ENCODE measurements at regions not wholly inside any gene's neighbourhood (a gene's known extent, or its start where the extent isn't known, plus 50 kb on each side); places are given as distances from the start of the nearest gene placed in this dataset.
"Not testable (repeated sequence)": the region's sequence is repeated elsewhere in the genome, so short reads cannot be mapped to it uniquely, and the experiment has no call there.

DNA sequence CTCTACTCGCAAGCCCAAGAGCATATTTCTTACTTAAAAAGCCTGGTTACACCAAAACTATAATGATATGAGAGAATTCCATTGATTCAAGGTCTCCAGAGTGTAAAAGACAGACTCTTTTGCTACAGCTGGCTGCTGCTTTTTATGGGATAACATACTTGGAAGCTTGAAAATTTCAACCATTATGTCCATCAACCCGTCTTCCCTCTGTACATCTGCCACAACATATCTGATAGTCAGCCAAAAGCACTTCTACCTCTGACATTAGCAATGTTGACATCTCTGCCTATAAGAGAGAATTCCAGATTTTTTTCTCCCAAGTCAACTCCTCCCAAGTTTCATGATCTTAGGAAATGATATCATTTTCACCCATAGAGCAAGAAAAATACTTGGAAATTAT is 54.4 kb upstream of the IQCM start:
- DNase-seq (ENCODE audit: low spot score), result no peak

DNA sequence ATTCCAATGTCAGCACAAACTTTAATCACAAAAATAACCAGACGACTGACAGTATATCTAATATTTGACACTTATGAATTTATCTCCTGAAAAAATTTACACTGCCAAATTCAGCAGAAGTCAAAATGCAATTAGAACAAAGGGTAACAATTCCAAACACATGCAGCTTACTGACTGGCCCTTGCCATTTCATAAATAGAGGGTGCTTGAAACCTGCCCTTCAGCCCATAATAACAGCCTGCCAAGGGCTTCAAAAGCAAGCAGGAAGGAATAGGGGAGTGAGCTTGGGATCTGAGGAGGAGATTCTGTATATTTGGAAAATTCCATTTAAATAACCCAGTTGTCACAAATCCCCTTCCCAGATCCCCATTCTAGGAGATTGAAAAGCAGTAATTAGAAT is 66.1 kb upstream of the IQCM start:
- DNase-seq (ENCODE audit: low spot score), result no peak

DNA sequence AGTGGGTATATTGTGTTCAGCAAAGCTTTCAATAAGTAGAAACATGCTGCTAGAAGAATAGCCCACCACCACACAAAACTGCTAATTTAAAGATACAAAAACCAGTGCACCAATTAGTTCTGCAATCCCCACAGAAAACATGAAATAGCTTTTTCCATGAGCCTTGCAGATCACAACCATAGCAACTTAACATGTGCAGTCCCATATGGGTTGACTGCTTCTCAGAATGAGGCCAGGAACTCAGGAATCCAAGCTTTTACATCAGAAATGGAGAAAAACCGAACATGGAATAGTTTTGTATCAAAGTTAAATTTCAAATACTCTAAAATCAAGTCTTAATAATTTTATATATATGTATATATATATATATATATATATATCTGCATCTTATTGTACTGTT is 66.6 kb upstream of the IQCM start:
- no peak for DNase-seq (ENCODE audit: low spot score)

DNA sequence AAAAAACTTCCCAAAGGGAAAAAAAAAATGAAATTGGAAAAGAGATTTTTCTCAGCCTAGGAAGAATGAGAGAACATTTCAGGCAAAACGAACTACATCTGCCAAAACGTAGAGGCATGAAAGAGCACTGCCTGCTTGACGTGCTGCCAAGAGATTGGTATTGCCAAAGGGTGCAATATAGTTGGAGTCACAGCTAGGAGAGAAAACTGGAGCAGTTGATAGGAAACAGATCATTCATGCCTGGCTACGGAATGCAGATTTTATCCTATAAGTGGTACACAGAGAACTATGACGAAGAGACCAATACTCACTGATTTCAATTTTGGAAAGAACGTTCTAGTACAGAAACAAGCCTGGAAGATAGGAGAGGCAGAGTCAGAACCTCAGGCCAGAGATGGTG is 68.4 kb upstream of the IQCM start:
- no peak for DNase-seq (ENCODE audit: low spot score)

DNA sequence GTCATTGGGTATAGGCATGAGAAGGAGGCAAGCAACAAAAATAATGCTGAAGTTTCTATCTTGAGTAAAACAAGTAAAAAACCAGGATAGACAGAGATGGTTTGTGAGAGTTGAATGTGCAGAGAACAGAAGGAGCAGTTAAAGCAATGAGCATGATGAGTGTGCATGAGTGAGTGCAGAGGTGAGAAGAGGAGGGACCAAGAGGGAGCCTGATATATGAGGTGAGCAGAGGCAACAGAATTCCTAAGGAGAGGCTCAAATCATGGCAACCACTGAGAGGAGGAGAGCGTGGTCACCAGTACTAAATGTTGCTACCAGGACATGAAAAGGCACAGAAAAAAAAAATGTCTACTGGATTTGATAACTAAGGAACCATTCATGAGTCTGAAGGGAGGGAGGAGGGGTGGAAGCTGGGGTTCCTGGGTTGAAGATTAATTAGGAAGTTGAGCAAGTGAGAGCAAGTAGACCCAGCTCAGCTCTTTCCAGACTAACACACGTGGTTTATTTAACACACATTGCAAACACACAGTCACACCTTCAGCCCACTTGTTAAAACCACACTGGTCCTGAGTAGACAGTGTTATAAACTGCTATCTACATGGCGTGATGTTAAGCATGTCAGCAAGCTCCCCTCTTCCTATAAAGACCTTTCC is 69.0 kb upstream of the IQCM start:
- no peak for DNase-seq (ENCODE audit: low spot score)

DNA sequence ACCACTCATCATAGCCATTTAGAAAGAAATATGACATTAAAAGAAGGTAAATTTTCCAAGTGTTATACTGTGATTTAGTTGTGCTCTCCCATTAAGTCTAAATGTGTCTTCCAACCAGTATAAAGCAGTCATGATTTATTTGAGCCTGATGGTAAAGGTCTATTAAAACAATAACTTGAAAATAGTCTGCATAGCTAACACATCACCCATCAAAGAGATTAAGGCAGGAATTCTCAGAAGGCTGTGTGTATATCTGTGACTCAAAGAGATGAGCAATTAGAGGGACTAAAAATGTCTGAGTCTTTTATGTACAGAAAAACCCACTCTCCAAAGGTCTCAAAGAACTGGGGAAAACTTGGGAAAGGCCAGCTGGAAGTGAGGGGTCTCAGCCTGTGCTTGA is 70.3 kb upstream of the IQCM start:
- no peak for DNase-seq (ENCODE audit: low spot score)

DNA sequence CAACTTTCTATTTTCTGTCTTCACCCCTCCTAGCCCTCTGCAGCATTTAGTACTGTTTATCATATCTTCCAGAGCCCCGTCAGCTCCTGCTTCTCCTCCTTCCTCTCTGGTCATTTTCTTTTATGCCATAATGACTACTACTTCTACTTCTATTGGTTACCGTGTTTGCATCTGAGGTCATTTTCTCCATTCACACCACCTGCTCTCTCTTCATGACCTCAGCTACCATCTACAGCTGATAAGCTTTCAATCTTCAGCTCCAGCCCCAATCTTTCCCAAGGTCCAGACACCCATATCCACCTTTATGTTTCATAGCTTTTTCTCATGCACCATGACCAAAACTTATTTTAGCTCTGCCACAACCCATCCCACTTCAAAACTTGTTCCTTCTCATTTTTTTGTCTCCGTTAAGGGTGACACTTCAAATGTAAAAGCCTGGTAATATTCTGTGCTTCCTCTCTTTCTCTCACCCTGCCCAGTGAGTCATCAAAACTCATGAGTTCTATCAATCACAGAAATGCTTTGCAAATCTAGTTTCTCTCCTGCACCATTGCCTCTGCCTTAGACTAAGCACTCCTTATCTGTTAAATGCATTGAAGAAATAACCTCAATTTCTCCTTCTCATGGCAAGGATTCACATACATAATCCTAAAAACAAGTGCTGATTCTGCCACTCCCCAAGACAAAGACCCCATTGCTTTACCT is 71.3 kb upstream of the IQCM start:
- no peak for DNase-seq (ENCODE audit: low spot score)

DNA sequence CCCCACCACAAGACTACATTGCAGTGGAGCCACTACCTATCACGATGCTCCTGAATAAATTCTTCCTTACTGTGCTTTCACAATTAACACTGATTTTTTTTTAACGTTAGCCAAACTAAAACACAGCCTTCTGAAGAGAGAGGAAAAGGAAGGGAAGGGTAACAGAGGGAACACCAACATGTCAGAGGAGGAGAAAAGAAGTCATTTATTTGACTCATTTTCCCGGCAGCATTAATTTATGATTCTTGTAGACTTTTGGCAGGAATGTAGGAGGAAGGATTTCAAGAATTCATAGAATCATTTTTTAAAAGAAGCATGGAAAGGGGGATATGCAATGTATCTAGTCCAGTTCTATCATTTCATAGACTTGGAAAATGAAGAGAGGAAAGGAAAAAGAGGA is 74.3 kb upstream of the IQCM start:
- no peak for DNase-seq (ENCODE audit: low spot score)

DNA sequence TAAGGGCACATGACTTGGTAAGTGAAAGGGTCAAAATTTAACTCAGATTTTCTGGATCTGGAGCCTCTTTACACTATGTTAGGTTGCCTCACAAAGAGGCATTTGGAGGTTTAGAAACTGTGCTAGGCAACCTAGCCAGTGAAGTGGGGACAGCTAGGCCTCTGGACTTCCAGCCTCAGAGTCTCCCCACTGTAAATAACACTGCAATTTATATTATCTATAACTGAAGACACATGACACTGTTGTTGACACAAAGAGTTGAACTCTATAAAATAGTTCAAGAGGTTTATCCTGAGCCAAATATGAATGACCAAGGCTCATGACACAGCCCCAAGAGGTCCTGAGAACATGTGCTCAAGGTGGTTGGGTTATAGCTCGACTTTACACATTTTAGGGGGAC is 74.9 kb upstream of the IQCM start:
- DNase-seq (ENCODE audit: low spot score), result no peak

DNA sequence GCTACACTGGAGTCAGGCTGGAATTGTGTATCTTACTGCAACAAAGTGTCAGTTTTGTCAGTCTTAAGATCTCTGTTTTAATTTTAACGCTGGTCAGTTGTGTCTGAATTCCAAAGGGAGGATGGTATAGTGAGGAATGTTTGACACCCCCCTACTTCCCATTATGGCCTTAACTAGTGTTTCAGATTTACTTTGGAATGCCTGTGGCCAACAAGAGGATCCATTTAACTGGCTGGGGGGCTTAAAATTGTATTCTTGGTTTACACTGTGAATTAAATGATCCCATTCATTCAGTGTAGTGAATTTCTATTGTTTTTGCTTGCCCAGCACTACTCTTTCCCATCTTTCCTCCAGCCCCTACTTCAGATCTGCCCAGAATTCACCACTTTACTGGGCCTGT is 75.8 kb upstream of the IQCM start:
- no peak for DNase-seq (ENCODE audit: low spot score)

DNA sequence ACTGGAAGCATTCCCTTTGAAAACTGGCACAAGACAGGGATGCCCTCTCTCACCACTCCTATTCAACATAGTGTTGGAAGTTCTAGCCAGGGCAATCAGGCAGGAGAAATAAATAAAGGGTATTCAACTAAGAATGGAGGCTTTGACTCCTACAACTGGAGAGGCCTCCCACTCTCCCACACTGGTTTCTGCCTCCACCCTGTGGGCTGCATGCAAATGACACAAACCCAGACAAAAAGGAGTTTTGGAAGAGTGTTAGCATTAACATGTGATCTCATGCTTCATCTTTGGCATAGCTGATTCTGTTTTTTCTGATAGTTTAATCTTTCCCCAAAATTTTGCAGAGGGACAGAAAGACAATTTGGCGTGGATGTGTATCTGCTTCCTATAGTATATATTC is 80.8 kb upstream of the IQCM start:
- DNase-seq (ENCODE audit: low spot score), result no peak

DNA sequence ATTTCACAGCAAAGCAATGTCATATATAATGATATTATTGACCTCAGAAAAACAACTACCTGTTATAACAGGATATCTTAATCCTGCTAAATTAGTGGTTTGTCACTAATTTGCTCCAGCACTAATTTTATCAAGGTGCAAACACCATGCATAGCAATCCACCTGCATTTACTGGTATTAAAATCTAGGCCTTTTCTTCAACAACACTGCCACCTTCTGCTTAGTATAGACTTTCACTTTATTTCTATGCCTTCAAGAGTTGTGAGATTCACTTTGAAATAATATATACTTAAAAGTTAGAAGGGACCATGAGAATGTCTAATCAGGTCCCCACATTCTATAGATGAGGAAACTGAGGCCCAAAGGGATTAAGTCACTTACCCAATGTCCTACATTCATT is 82.1 kb upstream of the IQCM start:
- peak; percentile 39 for DNase-seq (ENCODE audit: low spot score)

DNA sequence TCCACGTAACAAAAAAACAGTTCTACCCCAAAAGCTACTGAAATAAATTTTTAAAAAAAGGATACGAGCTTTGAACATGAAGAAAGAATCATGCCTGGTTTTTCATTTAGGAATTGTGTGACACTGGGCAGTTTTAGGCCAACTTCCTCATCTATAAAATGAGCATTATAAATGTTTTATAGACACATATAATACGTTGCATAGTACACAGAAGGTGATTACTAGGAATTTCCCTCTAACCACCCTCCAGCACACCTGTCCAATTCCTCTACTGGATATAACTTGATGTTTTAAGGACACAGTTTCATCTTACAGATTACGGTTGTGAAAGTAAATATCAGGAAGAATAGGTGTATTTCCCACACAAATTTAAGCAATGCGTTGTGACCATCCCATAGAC is 85.5 kb upstream of the IQCM start:
- DNase-seq (ENCODE audit: low spot score), result no peak

DNA sequence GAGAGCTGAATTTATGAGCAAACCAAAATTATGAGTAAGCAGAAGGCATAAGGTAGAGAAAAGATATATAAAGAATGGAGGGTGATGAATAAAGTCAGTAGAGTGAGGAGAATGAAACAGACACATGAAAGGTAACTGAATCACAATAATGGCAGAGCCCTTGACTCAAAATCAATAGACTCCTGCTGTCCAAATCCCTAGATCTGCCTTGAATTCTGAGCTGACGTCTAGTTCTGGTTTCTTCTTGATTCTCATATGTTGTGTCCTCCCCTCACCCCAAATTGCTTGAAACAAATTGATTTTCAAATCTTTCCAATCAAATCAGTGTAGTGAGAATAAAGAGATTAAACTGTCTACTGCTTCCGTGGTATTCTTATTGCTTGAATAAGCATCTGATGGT is 86.6 kb upstream of the IQCM start:
- DNase-seq (ENCODE audit: low spot score), result no peak

DNA sequence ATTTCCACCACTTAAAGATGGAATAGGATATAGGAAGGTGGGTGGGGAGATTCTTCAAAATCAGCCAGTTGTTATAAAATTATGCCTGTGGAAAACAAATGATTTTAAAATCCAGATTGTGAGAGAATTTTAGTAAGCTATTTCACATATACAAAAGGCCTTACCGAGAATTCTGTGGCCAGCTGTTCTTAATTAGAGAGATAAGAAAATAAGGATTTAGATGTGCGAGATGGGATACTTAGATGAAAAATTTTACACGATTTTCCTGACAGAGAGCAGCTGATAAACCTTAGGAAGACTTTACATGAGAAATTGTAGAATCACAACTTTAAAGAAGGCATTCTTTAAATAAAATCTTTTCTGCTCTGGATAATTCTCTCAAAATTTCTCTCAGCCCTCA is 94.5 kb upstream of the IQCM start:
- DNase-seq (ENCODE audit: low spot score), result no peak

DNA sequence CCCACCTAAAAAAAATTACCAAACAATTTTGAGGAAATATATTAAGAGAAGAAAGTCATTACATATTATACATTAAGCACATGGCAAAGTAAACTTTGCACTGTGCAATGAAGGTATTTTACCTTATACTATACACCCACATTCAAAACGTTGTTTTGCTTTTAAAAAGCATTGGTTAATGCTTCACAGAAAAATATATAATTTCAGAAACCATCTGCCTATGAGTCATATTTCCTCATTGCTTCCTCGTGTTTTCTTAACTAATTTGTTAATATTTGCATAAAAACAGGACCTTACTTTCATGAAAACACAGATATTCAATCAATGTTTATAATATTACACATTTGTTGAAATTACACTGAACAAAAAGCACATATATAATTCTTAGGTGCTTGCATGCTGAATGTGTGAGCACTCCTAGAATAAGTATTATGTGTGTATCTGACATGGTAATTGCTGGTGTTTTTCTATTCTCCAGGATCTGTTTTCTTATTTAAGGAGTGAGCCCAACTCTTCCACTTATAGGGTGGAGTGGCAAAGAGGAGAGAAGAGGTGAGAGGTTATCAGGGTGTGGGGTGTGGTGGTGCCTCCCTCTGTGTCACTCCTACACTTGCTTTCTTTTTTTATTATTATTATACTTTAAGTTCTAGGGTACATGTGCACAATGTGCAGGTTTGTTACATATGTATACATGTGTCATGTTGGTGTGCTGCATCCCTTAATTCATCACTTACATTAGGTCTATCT is 95.1 kb upstream of the IQCM start:
- DNase-seq (ENCODE audit: low spot score), result no peak

DNA sequence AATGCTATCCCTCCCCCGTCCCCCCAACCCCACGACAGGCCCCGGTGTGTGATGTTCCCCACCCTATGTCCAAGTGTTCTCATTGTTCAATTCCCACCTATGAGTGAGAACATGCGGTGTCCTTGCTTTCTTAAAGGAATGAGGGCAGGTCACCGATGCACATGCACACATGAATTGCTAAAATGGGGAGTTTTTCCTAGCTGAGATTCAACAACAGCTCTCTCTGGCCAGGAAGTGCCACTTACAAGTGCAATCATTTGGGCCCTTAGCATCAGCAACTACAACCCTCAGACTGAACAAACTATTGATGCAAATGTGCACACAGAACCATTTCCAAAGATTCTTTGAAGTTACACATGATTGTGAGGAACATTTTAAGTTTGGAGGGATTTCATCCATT is 95.7 kb upstream of the IQCM start:
- DNase-seq (ENCODE audit: low spot score), result no peak

DNA sequence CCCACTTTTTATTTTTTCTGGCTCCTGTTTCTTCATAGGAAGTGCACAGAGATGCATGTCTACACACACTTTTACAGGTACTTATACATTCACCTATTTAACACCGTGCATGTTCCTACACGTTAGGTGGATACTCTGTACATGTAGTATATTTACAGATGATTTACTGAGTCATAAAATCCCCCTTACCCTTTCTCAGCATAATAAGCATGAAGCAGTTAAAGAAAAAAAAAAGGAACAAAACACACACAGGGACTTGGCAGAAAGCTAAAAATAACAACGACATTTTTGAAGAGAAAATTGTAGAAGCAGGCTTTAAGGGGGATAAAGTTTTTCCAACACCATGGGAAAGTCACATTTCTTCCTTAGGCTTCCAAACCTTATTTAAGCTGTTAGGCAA is 96.4 kb upstream of the IQCM start:
- DNase-seq (ENCODE audit: low spot score), result no peak

DNA sequence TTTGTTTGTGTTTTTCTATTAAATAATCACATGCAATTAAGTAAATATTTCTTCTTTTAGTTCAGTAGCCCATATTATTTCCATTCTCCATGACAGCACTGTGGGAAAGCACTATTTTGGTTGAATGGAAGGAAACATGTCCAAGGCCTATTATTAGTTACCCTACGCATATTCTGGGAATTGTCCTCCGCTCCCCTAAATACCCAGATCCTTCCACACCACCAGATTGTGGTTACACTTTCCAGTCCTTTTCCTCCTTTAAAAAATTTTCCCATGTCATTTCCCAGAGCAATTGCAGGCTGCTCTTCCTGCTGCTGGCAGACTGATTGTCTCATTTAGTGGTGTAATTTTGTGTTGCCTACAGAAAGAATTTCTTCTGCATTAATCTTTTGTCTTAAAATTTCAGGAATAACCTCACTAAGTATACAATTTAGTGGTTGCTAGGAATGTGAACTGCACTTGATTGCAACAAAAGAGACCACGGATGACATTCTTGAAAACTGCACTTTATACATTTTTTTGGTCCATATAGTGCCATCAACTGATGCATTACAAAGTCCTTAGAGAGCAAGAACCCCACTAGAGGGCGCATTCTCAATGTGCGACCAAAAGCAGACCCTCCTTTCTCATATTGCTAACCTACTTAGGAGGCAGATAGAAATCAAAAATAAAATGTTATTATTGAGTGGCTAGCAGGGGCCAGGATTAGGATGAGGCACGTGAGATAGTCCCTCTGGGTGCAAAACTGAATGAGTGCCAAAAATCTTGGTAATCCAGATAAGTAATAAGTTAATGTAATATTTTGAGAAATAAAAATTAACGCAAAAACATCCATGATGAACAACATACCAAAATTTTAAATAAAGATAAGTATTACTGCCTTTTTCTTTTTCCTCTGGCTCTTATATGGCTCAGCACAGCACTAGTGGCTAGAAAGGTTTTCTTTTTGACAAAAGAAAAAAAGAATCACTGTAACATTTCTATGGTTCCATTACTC is 98.8 kb upstream of the IQCM start:
- DNase-seq (ENCODE audit: low spot score), result peak; percentile 77

DNA sequence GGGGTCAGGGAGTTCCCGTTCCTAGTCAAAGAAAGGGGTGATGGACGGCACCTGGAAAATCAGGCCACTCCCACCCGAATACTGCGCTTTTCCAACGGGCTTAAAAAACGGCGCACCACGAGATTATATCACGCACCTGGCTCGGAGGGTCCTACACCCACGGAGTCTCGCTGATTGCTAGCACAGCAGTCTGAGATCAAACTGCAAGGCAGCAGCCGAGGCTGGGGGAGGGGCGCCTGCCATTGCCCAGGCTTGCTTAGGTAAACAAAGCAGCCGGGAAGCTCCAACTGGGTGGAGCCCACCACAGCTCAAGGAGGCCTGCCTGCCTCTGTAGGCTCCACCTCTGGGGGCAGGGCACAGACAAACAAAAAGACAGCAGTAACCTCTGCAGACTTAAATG is 100.1 kb upstream of the IQCM start:
- DNase-seq (ENCODE audit: low spot score), result not testable (repeated sequence)

DNA sequence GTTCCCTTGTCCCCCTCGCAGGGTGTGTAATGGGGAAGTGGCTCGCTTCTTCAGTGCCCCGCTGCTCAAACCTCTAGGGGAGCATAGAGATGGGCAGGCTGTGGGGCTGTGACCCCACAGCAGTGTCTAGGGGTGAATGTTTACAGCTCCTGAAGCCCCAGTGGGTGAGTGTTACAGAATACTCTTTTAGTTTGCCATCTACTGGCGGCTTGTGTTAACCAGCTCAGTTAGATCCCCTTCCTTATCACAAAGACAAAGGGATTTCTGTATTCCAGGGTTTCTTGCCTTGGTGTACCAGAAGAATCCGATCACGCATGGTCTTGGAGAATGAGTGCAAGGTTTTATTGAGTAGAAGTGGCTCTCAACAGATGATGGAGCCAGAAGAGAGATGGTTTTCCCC is 108.1 kb upstream of the IQCM start:
- no peak for DNase-seq (ENCODE audit: low spot score)

DNA sequence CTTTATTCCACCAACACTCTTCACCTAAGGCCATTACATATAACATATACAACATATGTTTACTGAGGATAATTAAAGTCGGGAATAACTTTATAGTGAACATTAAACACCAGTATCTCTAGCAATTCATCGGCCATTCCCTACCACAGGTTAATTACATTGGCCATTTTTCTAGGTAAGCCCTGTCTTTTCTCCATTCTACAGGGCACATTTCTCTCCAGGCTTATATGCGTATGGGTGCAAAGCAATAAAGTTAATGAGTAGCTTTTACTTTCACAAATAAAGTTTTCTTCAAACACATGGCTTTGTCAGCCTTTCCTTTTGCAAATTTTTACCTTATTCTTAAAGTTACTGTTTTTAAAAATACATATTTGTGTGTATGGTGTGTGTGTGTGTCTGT is 111.9 kb upstream of the IQCM start:
- no peak for DNase-seq (ENCODE audit: low spot score)

Data from NAMALWA (cell line).